ENCODE measurements at regions not wholly inside any gene's neighbourhood (a gene's known extent, or its start where the extent isn't known, plus 50 kb on each side); places are given as distances from the start of the nearest gene placed in this dataset.
A peak's percentile ranks its signal among the peaks of the same experiment; 100 is the strongest.
"Not testable (repeated sequence)": the region's sequence is repeated elsewhere in the genome, so short reads cannot be mapped to it uniquely, and the experiment has no call there.

- peak; percentile 13 for DNase-seq (ENCODE audit: low read depth)
- in situ Hi-C loops (cut with HindIII; ENCODE audit: low pct_unique_long_range_greater_than_20kb, low sequenced_read_pairs), result no loop called here
Observed at GRCh38 chr5:18216016-18216415, 581.8 kb downstream of the TAF11L14 start.

DNA sequence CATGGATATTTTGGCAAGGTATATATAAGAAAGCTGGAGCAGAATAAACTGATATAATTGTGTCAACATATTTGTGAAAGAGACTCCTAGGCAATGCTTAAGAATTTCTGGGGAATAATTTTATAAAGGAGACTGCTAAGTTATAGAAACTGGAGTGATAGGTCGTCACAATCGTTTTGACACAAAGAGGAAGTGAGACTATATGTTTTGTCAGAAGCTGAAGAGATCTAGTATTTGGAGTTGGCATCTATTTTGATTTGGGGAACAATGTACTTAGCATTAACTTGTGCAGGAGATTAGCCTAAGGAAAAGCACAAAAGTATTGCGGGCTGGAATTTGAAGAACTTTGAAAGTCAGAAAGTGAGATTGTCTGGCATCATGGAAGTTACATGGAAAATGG is 582.5 kb downstream of the TAF11L14 start:
- DNase-seq (ENCODE audit: low read depth), result no peak
- in situ Hi-C loops (cut with HindIII; ENCODE audit: low pct_unique_long_range_greater_than_20kb, low sequenced_read_pairs), result no loop called here

- DNase-seq (ENCODE audit: low read depth), result no peak
- in situ Hi-C loops (cut with HindIII; ENCODE audit: low pct_unique_long_range_greater_than_20kb, low sequenced_read_pairs), result no loop called here
Observed at GRCh38 chr5:18219241-18219640, 585.0 kb downstream of the TAF11L14 start.

GRCh38 chr5:18220631-18221030 is 586.4 kb downstream of the TAF11L14 start:
- DNase-seq (ENCODE audit: low read depth), result no peak
- in situ Hi-C loops (cut with HindIII; ENCODE audit: low pct_unique_long_range_greater_than_20kb, low sequenced_read_pairs), result no loop called here

DNA sequence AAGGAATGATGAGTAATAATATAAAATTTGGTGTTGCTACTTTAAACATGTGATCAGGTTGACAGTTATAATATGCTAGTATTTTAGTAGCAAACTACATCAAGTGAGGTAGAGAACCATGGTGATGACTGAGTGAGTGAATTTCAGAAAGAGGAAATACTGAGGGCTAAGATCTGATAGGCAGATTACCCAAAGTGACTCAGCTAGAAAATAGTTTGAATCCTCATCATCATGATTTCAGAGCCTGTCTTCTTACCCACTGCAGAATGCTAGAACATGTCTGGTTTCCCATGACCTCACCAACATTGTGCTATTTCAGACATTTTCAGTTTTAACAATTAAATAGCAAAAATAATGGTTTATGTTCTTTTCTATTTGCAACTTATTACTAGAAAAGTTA is 602.1 kb downstream of the TAF11L14 start:
- DNase-seq (ENCODE audit: low read depth), result no peak
- in situ Hi-C loops (cut with HindIII; ENCODE audit: low pct_unique_long_range_greater_than_20kb, low sequenced_read_pairs), result no loop called here

GRCh38 chr5:18238321-18238720 is 604.1 kb downstream of the TAF11L14 start:
- in situ Hi-C loops (cut with HindIII; ENCODE audit: low pct_unique_long_range_greater_than_20kb, low sequenced_read_pairs), result no loop called here
- DNase-seq (ENCODE audit: low read depth), result no peak

DNA sequence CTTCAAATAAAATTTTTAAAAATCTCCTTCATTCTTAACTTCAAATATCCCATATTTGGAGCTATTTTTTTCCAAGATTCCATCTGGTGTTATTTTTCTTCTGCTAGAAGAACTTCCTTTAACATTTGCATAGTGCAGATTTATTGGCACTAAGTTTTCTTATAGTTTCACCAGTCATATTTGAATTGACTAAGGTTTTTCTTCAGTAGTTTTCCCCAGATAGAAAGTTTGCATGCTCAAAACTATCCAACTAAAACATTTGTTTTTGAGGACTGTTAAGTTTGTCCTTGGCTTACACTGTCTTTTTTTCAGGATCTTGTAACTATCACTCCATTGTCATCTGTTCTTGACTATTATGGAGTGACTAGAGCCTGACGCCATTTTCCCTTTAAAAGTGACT is 606.7 kb downstream of the TAF11L14 start:
- in situ Hi-C loops (cut with HindIII; ENCODE audit: low pct_unique_long_range_greater_than_20kb, low sequenced_read_pairs), result no loop called here

DNA sequence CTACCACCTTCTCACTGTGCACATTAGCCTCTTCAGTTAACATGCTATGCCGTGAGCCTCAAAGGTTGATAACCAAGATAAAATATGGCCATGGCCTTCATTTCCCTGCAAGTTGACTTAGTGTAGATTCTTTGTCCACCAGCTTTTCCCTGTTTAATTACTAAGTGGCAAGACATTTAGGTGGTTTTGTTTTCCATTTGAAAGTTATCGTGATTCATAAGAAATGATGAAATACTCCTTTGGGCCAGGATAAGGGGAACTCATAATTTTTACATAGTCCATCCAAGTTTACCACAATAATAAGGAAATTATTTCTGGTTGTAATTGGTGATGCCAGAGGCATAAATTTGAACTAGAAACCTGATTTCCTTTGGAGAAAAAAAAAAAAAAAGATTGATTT is 609.6 kb downstream of the TAF11L14 start:
- DNase-seq (ENCODE audit: low read depth), result no peak
- in situ Hi-C loops (cut with HindIII; ENCODE audit: low pct_unique_long_range_greater_than_20kb, low sequenced_read_pairs), result no loop called here

More for the DNA sequence above, 606.7 kb downstream of the TAF11L14 start:
- no peak for DNase-seq (ENCODE audit: low read depth)

- in situ Hi-C loops (cut with HindIII; ENCODE audit: low pct_unique_long_range_greater_than_20kb, low sequenced_read_pairs), result no loop called here
- DNase-seq (ENCODE audit: low read depth), result no peak
Observed at GRCh38 chr5:18244309-18244708, 610.0 kb downstream of the TAF11L14 start.

- in situ Hi-C loops (cut with HindIII; ENCODE audit: low pct_unique_long_range_greater_than_20kb, low sequenced_read_pairs), result no loop called here
Observed at GRCh38 chr5:18252559-18252958, 618.3 kb downstream of the TAF11L14 start.

GRCh38 chr5:18264126-18264882 is 630.0 kb downstream of the TAF11L14 start:
- in situ Hi-C loops (cut with HindIII; ENCODE audit: low pct_unique_long_range_greater_than_20kb, low sequenced_read_pairs), result no loop called here

More at GRCh38 chr5:18252559-18252958, 618.3 kb downstream of the TAF11L14 start:
- no peak for DNase-seq (ENCODE audit: low read depth)

DNA sequence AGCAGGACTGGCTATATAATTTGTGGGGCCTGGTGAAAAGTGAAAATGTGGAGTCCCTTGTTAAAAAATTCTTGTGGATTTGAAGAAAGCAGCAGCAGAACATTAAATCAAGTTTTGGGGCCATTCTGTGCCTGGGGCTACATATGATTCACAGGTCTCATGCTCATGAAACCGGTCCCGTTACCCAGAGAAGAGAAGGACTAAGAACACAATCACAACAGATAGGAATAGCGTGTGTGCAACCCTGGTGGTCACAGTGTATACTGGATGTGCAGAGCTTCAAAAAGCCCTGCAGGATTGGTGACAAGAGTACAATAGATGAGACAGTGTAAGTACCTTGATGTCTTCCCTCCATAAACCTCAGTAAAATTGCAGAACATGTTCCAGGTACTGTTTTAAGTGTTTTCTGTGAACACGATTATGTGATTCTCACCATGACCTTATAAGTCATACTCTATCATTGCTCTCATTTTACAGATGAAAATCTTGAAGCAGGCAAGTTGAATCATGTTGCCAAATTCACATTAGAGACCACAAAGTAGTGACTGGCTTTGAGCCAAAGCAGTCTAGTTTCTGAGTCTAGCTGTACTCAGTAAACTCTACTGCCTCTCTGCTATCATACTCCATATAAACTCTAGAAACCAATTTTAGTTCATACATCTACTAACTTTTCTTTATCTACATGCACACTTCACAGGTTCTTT is 636.5 kb downstream of the TAF11L14 start:
- in situ Hi-C loops (cut with HindIII; ENCODE audit: low pct_unique_long_range_greater_than_20kb, low sequenced_read_pairs), result no loop called here
- DNase-seq (ENCODE audit: low read depth), result no peak

More at GRCh38 chr5:18264126-18264882, 630.0 kb downstream of the TAF11L14 start:
- no peak for DNase-seq (ENCODE audit: low read depth)

GRCh38 chr5:18276939-18277338 is 642.7 kb downstream of the TAF11L14 start:
- no peak for DNase-seq (ENCODE audit: low read depth)

DNA sequence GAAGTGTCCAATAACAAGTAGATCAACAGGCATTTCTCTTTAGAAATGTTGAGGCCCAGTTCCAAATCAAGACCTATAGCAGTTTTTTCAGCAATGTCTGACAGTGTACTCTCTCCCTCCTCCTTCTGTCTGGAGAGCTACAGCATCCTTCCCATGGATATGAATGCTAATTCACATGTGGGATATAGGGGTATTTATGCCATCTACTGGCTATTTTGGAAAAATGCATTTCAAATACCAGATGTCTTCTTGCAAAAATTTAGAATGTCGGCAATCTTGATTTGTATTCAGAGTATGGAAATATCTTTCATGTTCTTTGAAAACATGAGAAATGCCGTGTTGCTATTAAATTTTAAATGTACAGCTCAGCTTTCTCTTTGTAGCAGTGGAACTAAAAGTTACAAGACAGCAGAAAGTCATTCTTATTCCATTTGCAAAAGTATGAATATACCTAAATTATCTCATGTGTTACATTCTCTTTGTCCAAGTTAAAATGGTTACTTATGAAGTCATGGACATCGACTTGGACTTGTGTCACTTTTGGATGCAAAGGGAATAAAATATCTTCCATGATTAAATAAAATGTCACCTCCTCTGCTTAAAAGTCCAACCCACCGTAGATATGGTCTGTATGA is 647.8 kb downstream of the TAF11L14 start:
- in situ Hi-C loops (cut with HindIII; ENCODE audit: low pct_unique_long_range_greater_than_20kb, low sequenced_read_pairs), result no loop called here
- peak; percentile 34 for DNase-seq (ENCODE audit: low read depth)

More at GRCh38 chr5:18276939-18277338, 642.7 kb downstream of the TAF11L14 start:
- in situ Hi-C loops (cut with HindIII; ENCODE audit: low pct_unique_long_range_greater_than_20kb, low sequenced_read_pairs), result no loop called here

- in situ Hi-C loops (cut with HindIII; ENCODE audit: low pct_unique_long_range_greater_than_20kb, low sequenced_read_pairs), result no loop called here
Observed at GRCh38 chr5:18285257-18285656, 651.0 kb downstream of the TAF11L14 start.

GRCh38 chr5:18292146-18292545 is 657.9 kb downstream of the TAF11L14 start:
- DNase-seq (ENCODE audit: low read depth), result no peak
- in situ Hi-C loops (cut with HindIII; ENCODE audit: low pct_unique_long_range_greater_than_20kb, low sequenced_read_pairs), result no loop called here

More at GRCh38 chr5:18285257-18285656, 651.0 kb downstream of the TAF11L14 start:
- DNase-seq (ENCODE audit: low read depth), result no peak

- DNase-seq (ENCODE audit: low read depth); in situ Hi-C loops (cut with HindIII; ENCODE audit: low pct_unique_long_range_greater_than_20kb, low sequenced_read_pairs): not testable (repeated sequence)
Observed at GRCh38 chr5:18295696-18296095, 661.4 kb downstream of the TAF11L14 start.

DNA sequence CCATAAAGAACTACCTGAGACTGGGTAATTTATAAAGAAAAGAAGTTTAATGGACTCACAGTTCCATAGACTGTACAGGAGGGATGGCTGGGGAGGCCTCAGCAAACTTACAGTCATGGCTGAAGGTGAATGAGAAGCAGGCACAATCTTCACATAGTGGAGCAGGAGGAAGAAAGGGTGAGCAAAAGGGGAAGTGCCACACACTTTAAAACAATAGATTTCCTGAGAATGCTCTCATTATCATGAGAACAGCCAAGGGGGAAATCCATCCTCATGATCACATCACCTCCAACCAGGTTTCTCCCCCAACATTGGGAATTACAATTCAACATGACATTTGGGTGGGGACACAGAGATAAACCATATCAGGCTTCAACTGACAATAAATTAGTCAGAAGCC is 664.9 kb downstream of the TAF11L14 start:
- no peak for DNase-seq (ENCODE audit: low read depth)
- in situ Hi-C loops (cut with HindIII; ENCODE audit: low pct_unique_long_range_greater_than_20kb, low sequenced_read_pairs), result no loop called here

DNA sequence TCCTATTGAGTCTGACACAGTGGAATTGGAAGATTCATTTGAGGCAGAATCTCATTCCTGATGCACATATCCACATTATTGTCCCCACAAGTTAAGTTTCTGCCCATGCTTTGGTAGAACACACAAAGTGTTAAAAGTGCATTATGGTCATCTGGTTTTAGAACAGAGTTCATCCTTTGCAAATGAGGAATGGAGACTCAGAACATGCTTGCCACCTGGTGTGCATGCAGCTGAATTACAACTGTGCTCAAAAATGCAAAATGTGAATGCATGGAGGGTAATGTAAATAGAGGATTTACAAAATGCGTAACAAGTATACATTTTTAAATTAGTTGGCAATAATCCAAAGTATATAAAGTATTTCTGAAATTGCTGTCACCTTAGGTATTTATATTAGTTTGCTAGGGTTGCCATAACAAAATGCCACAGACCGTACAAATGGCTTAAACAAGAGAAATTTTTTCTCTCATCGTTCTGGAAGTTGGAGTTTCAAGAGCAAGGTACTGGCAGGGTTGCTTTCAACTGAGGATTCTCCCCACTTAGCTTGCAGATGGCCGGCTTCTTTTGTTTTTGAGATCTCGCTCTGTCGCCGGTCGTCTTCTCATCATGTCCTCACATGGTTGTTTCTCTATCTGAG is 671.1 kb downstream of the TAF11L14 start:
- peak; percentile 28 for DNase-seq (ENCODE audit: low read depth)
- in situ Hi-C loops (cut with HindIII; ENCODE audit: low pct_unique_long_range_greater_than_20kb, low sequenced_read_pairs), result no loop called here

Data from Caki2 (cell line).